ENCODE measurements at regions not wholly inside any gene's neighbourhood (a gene's known extent, or its start where the extent isn't known, plus 50 kb on each side); places are given as distances from the start of the nearest gene placed in this dataset.
"Not testable (repeated sequence)": the region's sequence is repeated elsewhere in the genome, so short reads cannot be mapped to it uniquely, and the experiment has no call there.

- ChIA-PET CTCF (no interaction called here), POLR2A (no interaction called here)
- H3K4me3 ChIP-seq (ENCODE audit: low read depth, low read length): no peak overlapping the region
- no peak for TF ChIP-seq CTCF (IDR thresholded peaks at IDR 0.05; ENCODE audit: insufficient read depth, low read length, missing control alignments)
- no peak for DNase-seq (ENCODE audit: low read depth, low spot score)
These were observed 1190.7 kb downstream of the FSCB start for GRCh38 chr14:43316427-43316826.

GRCh38 chr14:43313719-43314118 lies 1193.4 kb downstream of the FSCB start:
- H3K4me3 ChIP-seq (ENCODE audit: low read depth, low read length): no peak overlapping the region
- POLR2A ChIA-PET: no interaction called here
- no peak for TF ChIP-seq CTCF (IDR thresholded peaks at IDR 0.05; ENCODE audit: insufficient read depth, low read length, missing control alignments)
- CTCF ChIA-PET: no interaction called here
- DNase-seq (ENCODE audit: low read depth, low spot score): no peak

GRCh38 chr14:43308421-43309110 lies 1198.5 kb downstream of the FSCB start:
- TF ChIP-seq CTCF (IDR thresholded peaks at IDR 0.05; ENCODE audit: insufficient read depth, low read length, missing control alignments): no peak
- POLR2A ChIA-PET: no interaction called here
- CTCF ChIA-PET: no interaction called here
- DNase-seq (ENCODE audit: low read depth, low spot score): no peak
- H3K4me3 ChIP-seq (ENCODE audit: low read depth, low read length): no peak overlapping the region

GRCh38 chr14:43307836-43308235 lies 1199.2 kb downstream of the FSCB start:
- TF ChIP-seq CTCF (IDR thresholded peaks at IDR 0.05; ENCODE audit: insufficient read depth, low read length, missing control alignments): no peak
- DNase-seq (ENCODE audit: low read depth, low spot score): no peak
- ChIA-PET POLR2A (no interaction called here), CTCF (no interaction called here)
- no peak overlapping the region for H3K4me3 ChIP-seq (ENCODE audit: low read depth, low read length)

- no peak for TF ChIP-seq CTCF (IDR thresholded peaks at IDR 0.05; ENCODE audit: insufficient read depth, low read length, missing control alignments)
- H3K4me3 ChIP-seq (ENCODE audit: low read depth, low read length): no peak overlapping the region
- ChIA-PET CTCF (no interaction called here), POLR2A (no interaction called here)
- no peak for DNase-seq (ENCODE audit: low read depth, low spot score)
These were observed 1201.0 kb downstream of the FSCB start for GRCh38 chr14:43306053-43306452.

GRCh38 chr14:43297794-43298193 lies 1209.3 kb downstream of the FSCB start:
- CTCF ChIA-PET: no interaction called here
- DNase-seq (ENCODE audit: low read depth, low spot score): no peak
- POLR2A ChIA-PET: no interaction called here
- H3K4me3 ChIP-seq (ENCODE audit: low read depth, low read length): no peak overlapping the region
- no peak for TF ChIP-seq CTCF (IDR thresholded peaks at IDR 0.05; ENCODE audit: insufficient read depth, low read length, missing control alignments)

GRCh38 chr14:43296061-43296460 lies 1211.0 kb downstream of the FSCB start:
- CTCF ChIA-PET; DNase-seq (ENCODE audit: low read depth, low spot score); H3K4me3 ChIP-seq (ENCODE audit: low read depth, low read length); POLR2A ChIA-PET: not testable (repeated sequence)
